ENCODE measurements at regions not wholly inside any gene's neighbourhood (a gene's known extent, or its start where the extent isn't known, plus 50 kb on each side); places are given as distances from the start of the nearest gene placed in this dataset.
A peak's percentile ranks its signal among the peaks of the same experiment; 100 is the strongest.

- TF ChIP-seq, protein P1, sequence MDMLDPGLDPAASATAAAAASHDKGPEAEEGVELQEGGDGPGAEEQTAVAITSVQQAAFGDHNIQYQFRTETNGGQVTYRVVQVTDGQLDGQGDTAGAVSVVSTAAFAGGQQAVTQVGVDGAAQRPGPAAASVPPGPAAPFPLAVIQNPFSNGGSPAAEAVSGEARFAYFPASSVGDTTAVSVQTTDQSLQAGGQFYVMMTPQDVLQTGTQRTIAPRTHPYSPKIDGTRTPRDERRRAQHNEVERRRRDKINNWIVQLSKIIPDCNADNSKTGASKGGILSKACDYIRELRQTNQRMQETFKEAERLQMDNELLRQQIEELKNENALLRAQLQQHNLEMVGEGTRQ (IDR thresholded peaks at IDR 0.05; ENCODE audit: borderline replicate concordance, low read depth, low read length), result no peak
- TF ChIP-seq POLR2AphosphoS5 (IDR thresholded peaks at IDR 0.05; ENCODE audit: low read depth, low read length) (no peak), TEAD4 (IDR thresholded peaks at IDR 0.05; ENCODE audit: borderline replicate concordance, insufficient read depth) (no peak), TAF1 (IDR thresholded peaks at IDR 0.05; ENCODE audit: borderline replicate concordance, low read depth, low read length) (no peak)
Measured at GRCh38 chr13:107767119-107767518, 448.2 kb downstream of the LIG4 start (continued).

DNA sequence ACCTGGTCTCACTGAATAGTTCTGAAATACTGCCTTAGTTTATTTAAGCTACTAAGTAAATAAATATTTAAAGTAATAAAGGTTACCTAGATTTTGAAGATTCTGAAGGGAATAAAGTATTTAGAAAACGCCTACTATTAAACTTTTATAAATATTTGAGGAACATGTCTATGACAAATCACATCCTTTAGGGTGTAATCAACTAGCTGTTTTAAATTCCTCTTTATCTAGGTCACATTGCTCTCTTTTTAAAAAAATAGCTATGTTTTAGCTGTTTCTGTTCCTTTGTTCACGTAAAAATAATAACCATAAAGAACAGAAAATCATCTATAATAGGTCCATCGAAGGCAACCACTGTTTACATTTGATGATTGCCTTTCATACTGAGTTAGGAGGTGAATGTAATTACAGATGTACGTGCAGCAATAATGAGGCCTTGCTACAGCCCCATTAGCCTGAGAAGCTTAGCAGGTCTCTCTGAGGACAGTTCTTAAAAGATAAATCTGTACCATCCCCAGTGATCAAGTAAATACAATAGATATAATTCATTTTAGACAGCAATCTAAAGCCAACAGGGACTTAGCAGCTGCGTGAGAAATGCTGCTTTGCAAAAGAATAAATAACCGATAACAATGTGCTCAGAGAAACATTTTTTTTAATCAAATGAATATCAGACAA lies 449.5 kb downstream of the LIG4 start:
- Histone ChIP-seq H3K9ac (peak overlapping the region; percentile 63), H2AFZ (ENCODE audit: low read depth) (peak overlapping the region; percentile 74), H3K9me3 (no peaks in the 10 kb centered on the region), H3K4me3 (ENCODE audit: low read depth in 2 of 2, low read length in 1 of 2) (peak overlapping the region; percentile 19 to 45; a peak in 3 of 4 replicates), H3K79me2 (ENCODE audit: insufficient read depth) (peaks cover 84% of the 10 kb centered on the region), H4K20me1 (ENCODE audit: insufficient read depth) (no peaks in the 10 kb centered on the region), H3K4me2 (peak overlapping the region; percentile 74), H3K27me3 (ENCODE audit: insufficient read depth) (no peaks in the 10 kb centered on the region), H3K27ac (ENCODE audit: low read depth in 2 of 2, low read length in 1 of 2) (peak overlapping the region; percentile 90 to 97), H3K4me1 (ENCODE audit: control insufficient read depth in 1 of 2, insufficient read depth in 2 of 2, low read depth in 1 of 2, low read length in 1 of 2) (peaks cover 17 to 26% of the 10 kb centered on the region in 2 experiments; a peak in 3 of 4 replicates), H3K9me2 (no peaks in the 10 kb centered on the region), H3F3A (replicated peaks; ENCODE audit: insufficient read depth) (peaks cover 13% of the 10 kb centered on the region), H3K36me3 (replicated peaks in 1 of 2; ENCODE audit: control insufficient read depth in 1 of 2, insufficient read depth in 2 of 2, low read length in 1 of 2) (peaks cover 0 to under 1% of the 10 kb centered on the region in 2 experiments)
- WGBS (ENCODE audit: low lambda C conversion rate), result 4% methylated on average over 6 of the region's 6 CpGs
- DNase-seq, result peak; percentile 54
- ChIA-PET CTCF (interaction anchor here (0.5 to 2.1 kb wide), 4 partner anchors 9 to 396 kb away, joined by 3 to 9 read pairs (median 4); no protein-coding TSS in a partner anchor), POLR2A (interaction anchor here (0.7 to 1.5 kb wide), 2 partner anchors 23 to 99 kb away, joined by 3 to 8 read pairs; no protein-coding TSS in a partner anchor)
- TF ChIP-seq, protein P2, sequence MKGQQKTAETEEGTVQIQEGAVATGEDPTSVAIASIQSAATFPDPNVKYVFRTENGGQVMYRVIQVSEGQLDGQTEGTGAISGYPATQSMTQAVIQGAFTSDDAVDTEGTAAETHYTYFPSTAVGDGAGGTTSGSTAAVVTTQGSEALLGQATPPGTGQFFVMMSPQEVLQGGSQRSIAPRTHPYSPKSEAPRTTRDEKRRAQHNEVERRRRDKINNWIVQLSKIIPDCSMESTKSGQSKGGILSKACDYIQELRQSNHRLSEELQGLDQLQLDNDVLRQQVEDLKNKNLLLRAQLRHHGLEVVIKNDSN (IDR thresholded peaks at IDR 0.05; ENCODE audit: borderline replicate concordance, low read depth), result no peak
- TF ChIP-seq JUND (IDR thresholded peaks at IDR 0.05) (peak; percentile 2; the same call in 1 of the 2 replicates), CHD2 (IDR thresholded peaks at IDR 0.05; ENCODE audit: low read length, partially characterized antibody) (peak; percentile 68), FOXJ3 (CRISPR knock-in tag; IDR thresholded peaks at IDR 0.05) (no peak), RCOR1 (IDR thresholded peaks at IDR 0.05; ENCODE audit: low read length) (peak; percentile 69; the same call in 1 of the 2 replicates), RAD21 (IDR thresholded peaks at IDR 0.05; ENCODE audit: low read length) (peak; percentile 23), SMC3 (IDR thresholded peaks at IDR 0.05; ENCODE audit: low read depth, low read length) (no peak), FOSL2 (IDR thresholded peaks at IDR 0.05; ENCODE audit: borderline replicate concordance, low read depth) (peak; percentile 12; the same call in 1 of the 2 replicates), GABPA (IDR thresholded peaks at IDR 0.05; ENCODE audit: low read depth) (no peak), NFIC (IDR thresholded peaks at IDR 0.05; ENCODE audit: borderline replicate concordance) (no peak), RFX5 (IDR thresholded peaks at IDR 0.05; ENCODE audit: low read length) (peak; percentile 25; the same call in 1 of the 2 replicates), MEF2A (IDR thresholded peaks at IDR 0.05; ENCODE audit: borderline replicate concordance, low read depth) (no peak), FOXM1 (IDR thresholded peaks at IDR 0.05; ENCODE audit: low read depth) (no peak), GATA2 (CRISPR knock-in tag; IDR thresholded peaks at IDR 0.05) (peak; percentile 84), REST (IDR thresholded peaks at IDR 0.05; ENCODE audit: low read depth, low read length) (no peak), TEAD4 (IDR thresholded peaks at IDR 0.05; ENCODE audit: borderline replicate concordance, insufficient read depth) (peak; percentile 50; the same call in 1 of the 2 replicates), NRF1 (IDR thresholded peaks at IDR 0.05; ENCODE audit: low read depth, low read length) (no peak), RXRA (IDR thresholded peaks at IDR 0.05; ENCODE audit: borderline replicate concordance, low read depth) (no peak)
- TF ChIP-seq, protein P3, sequence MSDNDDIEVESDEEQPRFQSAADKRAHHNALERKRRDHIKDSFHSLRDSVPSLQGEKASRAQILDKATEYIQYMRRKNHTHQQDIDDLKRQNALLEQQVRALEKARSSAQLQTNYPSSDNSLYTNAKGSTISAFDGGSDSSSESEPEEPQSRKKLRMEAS (IDR thresholded peaks at IDR 0.05; ENCODE audit: low read depth), result no peak
- TF ChIP-seq, protein P4, sequence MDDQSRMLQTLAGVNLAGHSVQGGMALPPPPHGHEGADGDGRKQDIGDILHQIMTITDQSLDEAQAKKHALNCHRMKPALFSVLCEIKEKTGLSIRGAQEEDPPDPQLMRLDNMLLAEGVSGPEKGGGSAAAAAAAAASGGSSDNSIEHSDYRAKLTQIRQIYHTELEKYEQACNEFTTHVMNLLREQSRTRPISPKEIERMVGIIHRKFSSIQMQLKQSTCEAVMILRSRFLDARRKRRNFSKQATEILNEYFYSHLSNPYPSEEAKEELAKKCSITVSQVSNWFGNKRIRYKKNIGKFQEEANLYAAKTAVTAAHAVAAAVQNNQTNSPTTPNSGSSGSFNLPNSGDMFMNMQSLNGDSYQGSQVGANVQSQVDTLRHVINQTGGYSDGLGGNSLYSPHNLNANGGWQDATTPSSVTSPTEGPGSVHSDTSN (IDR thresholded peaks at IDR 0.05), result peak; percentile 11; the same call in 1 of the 2 replicates
- TF ChIP-seq, protein P5, sequence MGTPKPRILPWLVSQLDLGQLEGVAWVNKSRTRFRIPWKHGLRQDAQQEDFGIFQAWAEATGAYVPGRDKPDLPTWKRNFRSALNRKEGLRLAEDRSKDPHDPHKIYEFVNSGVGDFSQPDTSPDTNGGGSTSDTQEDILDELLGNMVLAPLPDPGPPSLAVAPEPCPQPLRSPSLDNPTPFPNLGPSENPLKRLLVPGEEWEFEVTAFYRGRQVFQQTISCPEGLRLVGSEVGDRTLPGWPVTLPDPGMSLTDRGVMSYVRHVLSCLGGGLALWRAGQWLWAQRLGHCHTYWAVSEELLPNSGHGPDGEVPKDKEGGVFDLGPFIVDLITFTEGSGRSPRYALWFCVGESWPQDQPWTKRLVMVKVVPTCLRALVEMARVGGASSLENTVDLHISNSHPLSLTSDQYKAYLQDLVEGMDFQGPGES (IDR thresholded peaks at IDR 0.05; ENCODE audit: low read depth, low read length), result no peak
